BLaER1 treated with 17β-estradiol and CSF1 and Interleukin-3, amounts not matched to agents 10 nM and 100 nM (cell line): ENCODE measurements at regions not wholly inside any gene's neighbourhood (a gene's known extent, or its start where the extent isn't known, plus 50 kb on each side); places are given as distances from the start of the nearest gene placed in this dataset.

ENCODE experiments used
- H3K27ac ChIP-seq, 11 experiments: shearing (Covaris generic); formaldehyde crosslinking; 2 replicates each; pipeline ENCODE4 v1.8.1; 2022
- H3K27me3 ChIP-seq, 11 experiments: shearing (Covaris generic); formaldehyde crosslinking; 2 replicates each; pipeline ENCODE4 v1.8.1; 2022
- H3K36me3 ChIP-seq, 11 experiments: shearing (Covaris generic); formaldehyde crosslinking; 2 replicates each; pipeline ENCODE4 v1.8.1; 2022
- H3K4me1 ChIP-seq, 10 experiments: shearing (Covaris generic); formaldehyde crosslinking; 2 replicates each; pipeline ENCODE4 v1.8.1; 2022
- H3K4me2 ChIP-seq, 11 experiments: shearing (Covaris generic); formaldehyde crosslinking; 2 replicates each; pipeline ENCODE4 v1.8.1; 2022
- H3K4me3 ChIP-seq, 10 experiments: shearing (Covaris generic); formaldehyde crosslinking; 2 replicates each; pipeline ENCODE4 v1.8.1; 2022
- H3K9ac ChIP-seq, 11 experiments: shearing (Covaris generic); formaldehyde crosslinking; 2 replicates each; pipeline ENCODE4 v1.8.1; 2022
- H3K9me3 ChIP-seq, 11 experiments: shearing (Covaris generic); formaldehyde crosslinking; replicated peaks in 1 of 11; 2 replicates each; pipeline ENCODE4 v1.8.1; 2022
- H4K20me1 ChIP-seq, 11 experiments: shearing (Covaris generic); formaldehyde crosslinking; 2 replicates each; pipeline ENCODE4 v1.8.1; 2022
- Cebpa-rat ChIP-seq, 11 experiments: shearing (Covaris generic); IDR thresholded peaks; 2 replicates each; pipeline ENCODE4 v1.8.1; 2022

- Histone ChIP-seq H3K4me1 (peaks cover 71 to 93% (median 86%) of the 10 kb centered on the region in 10 experiments), H3K4me2 (peak overlapping the region; percentile 77 to 98 (median 86)), H3K9ac (peak overlapping the region in 3 of 11 experiments; percentile 32 to 59 (median 47); a peak in 4 of 22 replicates), H3K36me3 (no peaks in the 10 kb centered on the region), H3K9me3 (no peaks in the 10 kb centered on the region), H4K20me1 (no peaks in the 10 kb centered on the region), H3K27me3 (no peaks in the 10 kb centered on the region), H3K27ac (peak overlapping the region in 5 of 11 experiments; percentile 40 to 64 (median 55); a peak in 7 of 22 replicates), H3K4me3 (no peak overlapping the region)
- TF ChIP-seq Cebpa-rat (IDR thresholded peaks at IDR 0.05): no peak
These were observed 175.9 kb downstream of the SEC14L1 start for GRCh38 chr17:77316651-77317050.

- Histone ChIP-seq H3K4me2 (peak overlapping the region; percentile 77 to 98 (median 86)), H3K4me3 (no peak overlapping the region), H3K9me3 (no peaks in the 10 kb centered on the region), H3K27me3 (no peaks in the 10 kb centered on the region), H3K36me3 (no peaks in the 10 kb centered on the region), H3K4me1 (peaks cover 71 to 93% (median 86%) of the 10 kb centered on the region in 10 experiments), H3K27ac (peak overlapping the region in 5 of 11 experiments; percentile 16 to 64 (median 55); a peak in 5 of 22 replicates), H4K20me1 (no peaks in the 10 kb centered on the region), H3K9ac (peak overlapping the region in 1 of 11 experiments; percentile 59; a peak in 2 of 22 replicates)
- no peak for TF ChIP-seq Cebpa-rat (IDR thresholded peaks at IDR 0.05)
These were observed 176.5 kb downstream of the SEC14L1 start for GRCh38 chr17:77317091-77317750.

DNA sequence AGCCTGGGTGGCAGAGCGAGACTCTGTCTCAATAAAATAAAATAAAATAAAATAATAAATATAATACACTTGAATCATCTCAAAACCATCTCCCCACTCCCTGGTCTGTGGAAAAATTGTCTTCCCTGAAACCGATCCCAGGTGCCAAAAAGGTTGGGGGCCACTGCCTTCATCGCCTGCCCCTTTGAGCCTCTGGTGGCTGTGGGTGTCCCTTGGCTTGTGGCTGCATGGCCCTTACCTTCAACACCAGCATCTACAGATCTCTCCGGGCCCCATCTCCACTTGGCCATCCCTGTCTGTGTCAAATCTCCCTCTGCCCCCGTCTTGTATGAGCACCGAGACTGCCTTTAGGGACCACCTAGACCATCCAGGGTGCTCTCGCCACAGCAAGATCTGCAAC is 177.3 kb downstream of the SEC14L1 start:
- Histone ChIP-seq H3K4me3 (no peak overlapping the region), H3K36me3 (no peaks in the 10 kb centered on the region), H3K9me3 (no peaks in the 10 kb centered on the region), H3K4me1 (peaks cover 77 to 96% (median 88%) of the 10 kb centered on the region in 10 experiments), H3K4me2 (peak overlapping the region; percentile 89 to 100 (median 99); a peak in 16 of 22 replicates), H3K9ac (no peak overlapping the region), H3K27me3 (no peaks in the 10 kb centered on the region), H3K27ac (peak overlapping the region in 3 of 11 experiments; percentile 76 to 90 (median 88); a peak in 4 of 22 replicates), H4K20me1 (peaks cover 0 to 6% (median 0%) of the 10 kb centered on the region in 11 experiments; a peak in 3 of 22 replicates)
- no peak for TF ChIP-seq Cebpa-rat (IDR thresholded peaks at IDR 0.05)

DNA sequence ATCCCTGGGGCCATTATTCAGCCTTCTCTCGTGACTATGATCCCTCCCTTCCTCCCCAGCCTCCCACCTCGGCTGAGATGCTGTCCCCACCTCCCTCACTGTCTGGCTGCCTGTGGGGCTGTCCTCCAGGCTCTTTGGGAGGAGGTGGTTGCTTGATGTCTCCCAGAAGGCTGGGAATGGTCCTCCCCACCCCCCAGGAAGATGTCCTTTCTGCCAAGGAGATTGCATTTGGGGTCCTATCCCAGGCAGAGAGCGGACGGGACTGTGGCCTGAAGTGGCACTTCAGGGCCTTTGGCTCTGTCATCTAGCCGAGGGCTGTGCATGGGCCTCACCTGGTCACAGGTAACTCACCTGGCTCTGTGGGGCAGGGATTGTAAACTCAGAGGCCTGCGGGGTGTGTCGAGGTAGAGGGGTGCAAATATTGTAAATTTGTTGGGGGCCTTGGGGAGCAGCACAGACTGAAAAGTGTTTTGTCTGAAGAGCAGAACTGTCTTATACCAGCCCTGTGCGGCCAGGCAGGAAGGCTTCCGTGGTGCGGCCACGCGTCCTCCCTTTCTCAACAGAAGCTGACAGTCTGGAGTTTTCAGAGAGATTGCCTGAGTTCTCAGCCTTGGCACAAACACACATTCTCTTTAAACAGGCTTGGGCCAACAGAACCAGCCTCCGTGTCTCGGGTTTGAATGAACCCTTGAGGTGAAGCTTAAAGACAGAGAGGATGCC is 177.9 kb downstream of the SEC14L1 start:
- H3K4me3 ChIP-seq: peak overlapping the region in 7 of 10 experiments; percentile 48 to 78 (median 68); a peak in 11 of 20 replicates
- H3K9ac ChIP-seq: peak overlapping the region; percentile 63 to 86 (median 79); a peak in 21 of 22 replicates
- H4K20me1 ChIP-seq: peaks cover 0 to 12% (median 0%) of the 10 kb centered on the region in 11 experiments; a peak in 4 of 22 replicates
- H3K27ac ChIP-seq: peak overlapping the region; percentile 69 to 95 (median 90); a peak in 20 of 22 replicates
- no peaks in the 10 kb centered on the region for H3K36me3 ChIP-seq
- H3K4me2 ChIP-seq: peak overlapping the region; percentile 89 to 100 (median 99)
- no peaks in the 10 kb centered on the region for H3K27me3 ChIP-seq
- H3K4me1 ChIP-seq: peaks cover 84 to 96% (median 90%) of the 10 kb centered on the region in 10 experiments
- TF ChIP-seq Cebpa-rat (IDR thresholded peaks at IDR 0.05): no peak
- no peaks in the 10 kb centered on the region for H3K9me3 ChIP-seq

DNA sequence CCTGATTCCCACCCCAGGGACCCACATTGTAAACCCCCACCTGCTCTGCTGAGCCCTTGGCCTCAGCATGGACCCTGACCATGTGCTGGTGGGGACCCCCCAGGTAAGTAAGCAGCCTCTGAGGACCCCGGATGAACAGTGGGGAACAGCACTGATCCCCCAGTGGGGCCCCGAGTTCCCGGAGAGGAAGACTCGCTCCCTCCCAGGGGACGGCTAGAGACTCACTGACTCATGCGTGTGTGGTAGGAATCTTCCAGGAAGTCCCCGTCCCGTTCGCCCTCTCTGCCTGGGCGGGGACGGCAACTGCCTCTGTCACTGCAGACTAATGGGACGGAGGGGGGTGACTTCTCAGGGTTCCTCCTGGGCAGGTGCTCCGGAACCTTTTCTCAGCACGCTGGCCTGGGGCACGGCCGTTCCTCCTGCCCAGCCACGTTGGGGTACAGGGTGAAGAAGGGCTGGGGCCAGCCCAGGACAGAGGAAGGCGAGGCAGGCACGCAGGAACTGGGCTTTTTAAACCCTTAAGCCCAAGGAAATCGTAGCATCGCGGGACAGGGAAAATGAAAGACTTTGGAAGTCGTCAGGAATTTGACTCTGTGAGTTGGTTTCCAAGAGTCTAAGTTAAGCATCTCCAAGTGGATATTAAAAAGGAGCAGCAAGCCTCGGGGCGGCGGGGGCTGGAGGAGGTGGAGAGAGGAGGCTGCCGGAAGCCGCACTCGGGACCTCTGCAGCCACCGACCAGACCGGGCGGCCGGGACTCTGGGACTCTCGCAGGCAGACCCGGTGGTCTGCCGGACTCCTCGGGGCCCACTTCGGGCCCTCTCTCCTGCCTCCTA is 178.7 kb downstream of the SEC14L1 start:
- H3K9ac ChIP-seq: peak overlapping the region; percentile 63 to 86 (median 79)
- no peaks in the 10 kb centered on the region for H3K27me3 ChIP-seq
- peaks cover 90 to 100% (median 97%) of the 10 kb centered on the region in 10 experiments for H3K4me1 ChIP-seq
- no peaks in the 10 kb centered on the region for H3K36me3 ChIP-seq
- TF ChIP-seq Cebpa-rat (IDR thresholded peaks at IDR 0.05): no peak
- H3K4me3 ChIP-seq: peak overlapping the region; percentile 7 to 78 (median 56); a peak in 17 of 20 replicates
- H3K9me3 ChIP-seq: no peaks in the 10 kb centered on the region
- peak overlapping the region; percentile 69 to 95 (median 90) for H3K27ac ChIP-seq
- peaks cover 0 to 16% (median 0%) of the 10 kb centered on the region in 11 experiments; a peak in 5 of 22 replicates for H4K20me1 ChIP-seq
- peak overlapping the region; percentile 89 to 100 (median 99) for H3K4me2 ChIP-seq

- TF ChIP-seq Cebpa-rat (IDR thresholded peaks at IDR 0.05): no peak
- Histone ChIP-seq H3K27me3 (no peaks in the 10 kb centered on the region), H3K27ac (peak overlapping the region; percentile 69 to 95 (median 90)), H3K9me3 (no peaks in the 10 kb centered on the region), H3K36me3 (no peaks in the 10 kb centered on the region), H3K4me2 (peak overlapping the region; percentile 89 to 100 (median 99)), H3K4me1 (peaks cover 89 to 100% (median 97%) of the 10 kb centered on the region in 10 experiments), H3K9ac (peak overlapping the region; percentile 63 to 86 (median 79); a peak in 21 of 22 replicates), H3K4me3 (peak overlapping the region; percentile 20 to 78 (median 56); a peak in 19 of 20 replicates), H4K20me1 (peaks cover 0 to 16% (median 0%) of the 10 kb centered on the region in 11 experiments; a peak in 6 of 22 replicates)
These were observed 179.3 kb downstream of the SEC14L1 start for GRCh38 chr17:77320044-77320440.

- Histone ChIP-seq H3K9ac (peak overlapping the region; percentile 63 to 86 (median 79); a peak in 21 of 22 replicates), H3K27me3 (no peaks in the 10 kb centered on the region), H3K4me2 (peak overlapping the region; percentile 89 to 100 (median 99)), H3K36me3 (no peaks in the 10 kb centered on the region), H3K9me3 (no peaks in the 10 kb centered on the region), H3K4me3 (peak overlapping the region; percentile 20 to 78 (median 56); a peak in 19 of 20 replicates), H3K4me1 (peaks cover 87 to 99% (median 97%) of the 10 kb centered on the region in 10 experiments), H3K27ac (peak overlapping the region; percentile 69 to 95 (median 90)), H4K20me1 (peaks cover 0 to 20% (median 4%) of the 10 kb centered on the region in 11 experiments; a peak in 9 of 22 replicates)
- TF ChIP-seq Cebpa-rat (IDR thresholded peaks at IDR 0.05): no peak
These were observed 179.9 kb downstream of the SEC14L1 start for GRCh38 chr17:77320485-77321256.
